OCI-LY3 (cell line): ENCODE measurements at regions not wholly inside any gene's neighbourhood (a gene's known extent, or its start where the extent isn't known, plus 50 kb on each side); places are given as distances from the start of the nearest gene placed in this dataset.
"Not testable (repeated sequence)": the region's sequence is repeated elsewhere in the genome, so short reads cannot be mapped to it uniquely, and the experiment has no call there.

Experiments used
- H2AFZ ChIP-seq: fragments of 200-600, 300-600 bp; shearing (Covaris generic); 2 replicates; pipeline ENCODE4 v1.6.0; 2014; ENCODE audit warnings: antibody characterized with exemption, low read depth, low read length
- H3K27ac ChIP-seq: fragments of 200-600, 300-600 bp; sonication (generic); 2 replicates; pipeline ENCODE4 v1.5.1; 2014; ENCODE audit warnings: mild to moderate bottlenecking, low read length, moderate library complexity, mixed read lengths
- H3K27me3 ChIP-seq: fragments of 200-600, 300-600 bp; sonication (generic); 2 replicates; pipeline ENCODE4 v1.6.1; 2014; ENCODE audit warnings: low read depth, low read length, mixed read lengths
- H3K36me3 ChIP-seq: fragments of 200-600, 300-600 bp; sonication (generic); replicated peaks from 2 replicates; pipeline ENCODE3; 2014; ENCODE audit warnings: low read depth, low read length, mixed read lengths
- H3K4me1 ChIP-seq: fragments of 300-600, 200-600 bp; sonication (generic); 2 replicates; pipeline ENCODE4 v1.6.1; 2014; ENCODE audit warnings: low read length, mixed read lengths
- H3K4me2 ChIP-seq: fragments of 200-600, 300-600 bp; sonication (generic); 2 replicates; pipeline ENCODE4 v1.6.1; 2014; ENCODE audit warnings: low read length, mixed read lengths
- H3K4me3 ChIP-seq: fragments of 300-600, 200-600 bp; sonication (generic); 2 replicates; pipeline ENCODE4 v1.5.1; 2014; ENCODE audit warnings: antibody characterized with exemption, mild to moderate bottlenecking, low read length, moderate library complexity
- H3K79me2 ChIP-seq: fragments of 300-600, 200-600 bp; shearing (Covaris generic); 2 replicates; pipeline ENCODE4 v1.6.1; 2014; ENCODE audit warnings: mild to moderate bottlenecking, low read length, mixed read lengths
- H3K9ac ChIP-seq: fragments of 300-600, 200-600 bp; shearing (Covaris generic); 2 replicates; pipeline ENCODE4 v1.6.0; 2014; ENCODE audit warnings: mild to moderate bottlenecking, low read length, moderate library complexity
- H3K9me3 ChIP-seq: fragments of 200-600, 300-600 bp; shearing (Covaris generic); 2 replicates; pipeline ENCODE4 v1.6.1; 2014; ENCODE audit warnings: low read length, mixed read lengths; ENCODE audit not compliant: insufficient read depth
- H4K20me1 ChIP-seq: fragments of 200-600, 300-600 bp; sonication (generic); 2 replicates; pipeline ENCODE4 v1.6.1; 2016; ENCODE audit warnings: low read length, mixed read lengths; ENCODE audit not compliant: insufficient read depth
- EZH2phosphoT487 ChIP-seq: fragments of 200-600 bp; shearing (Covaris generic); IDR thresholded peaks from 2 replicates; pipeline ENCODE4 v1.6.1; 2018; ENCODE audit warnings: antibody characterized with exemption, mixed run types, low read depth
- TF ChIP-seq, protein P1 (sequence below): fragments of 200-600, 300-600 bp; sonication (generic); IDR thresholded peaks from 2 replicates; pipeline ENCODE4 v1.5.1; 2014; ENCODE audit warnings: antibody characterized with exemption, low read length, low read depth

DNA sequence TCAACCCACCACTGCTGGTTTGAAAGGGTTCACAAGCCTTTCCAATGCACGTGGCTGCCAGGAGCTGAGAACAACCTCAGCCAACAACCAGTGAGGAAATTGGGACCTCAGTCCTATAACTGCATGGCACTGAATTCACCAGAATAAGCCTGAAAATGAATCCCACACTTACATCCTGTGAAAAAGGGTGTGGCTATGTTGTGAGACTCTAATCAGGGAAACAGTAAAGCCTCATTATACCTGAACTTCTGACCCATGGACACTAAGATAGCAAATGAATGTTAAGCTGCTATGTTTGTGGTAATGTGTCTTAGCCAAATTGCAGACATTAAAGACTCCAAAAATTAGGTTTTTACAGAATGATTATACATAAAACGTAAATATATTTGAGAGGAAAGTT lies 515.8 kb downstream of the IRS1 start:
- no peaks in the 10 kb centered on the region for H3K36me3 ChIP-seq
- H4K20me1 ChIP-seq: no peaks in the 10 kb centered on the region
- no peak overlapping the region for H3K4me3 ChIP-seq
- TF ChIP-seq, protein P1, sequence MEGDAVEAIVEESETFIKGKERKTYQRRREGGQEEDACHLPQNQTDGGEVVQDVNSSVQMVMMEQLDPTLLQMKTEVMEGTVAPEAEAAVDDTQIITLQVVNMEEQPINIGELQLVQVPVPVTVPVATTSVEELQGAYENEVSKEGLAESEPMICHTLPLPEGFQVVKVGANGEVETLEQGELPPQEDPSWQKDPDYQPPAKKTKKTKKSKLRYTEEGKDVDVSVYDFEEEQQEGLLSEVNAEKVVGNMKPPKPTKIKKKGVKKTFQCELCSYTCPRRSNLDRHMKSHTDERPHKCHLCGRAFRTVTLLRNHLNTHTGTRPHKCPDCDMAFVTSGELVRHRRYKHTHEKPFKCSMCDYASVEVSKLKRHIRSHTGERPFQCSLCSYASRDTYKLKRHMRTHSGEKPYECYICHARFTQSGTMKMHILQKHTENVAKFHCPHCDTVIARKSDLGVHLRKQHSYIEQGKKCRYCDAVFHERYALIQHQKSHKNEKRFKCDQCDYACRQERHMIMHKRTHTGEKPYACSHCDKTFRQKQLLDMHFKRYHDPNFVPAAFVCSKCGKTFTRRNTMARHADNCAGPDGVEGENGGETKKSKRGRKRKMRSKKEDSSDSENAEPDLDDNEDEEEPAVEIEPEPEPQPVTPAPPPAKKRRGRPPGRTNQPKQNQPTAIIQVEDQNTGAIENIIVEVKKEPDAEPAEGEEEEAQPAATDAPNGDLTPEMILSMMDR: no peak
- no peak for TF ChIP-seq EZH2phosphoT487
- H3K4me2 ChIP-seq: no peak overlapping the region
- H2AFZ ChIP-seq: no peak overlapping the region
- no peak overlapping the region for H3K27ac ChIP-seq
- H3K9me3 ChIP-seq: no peaks in the 10 kb centered on the region
- H3K79me2 ChIP-seq: no peaks in the 10 kb centered on the region
- H3K4me1 ChIP-seq: no peaks in the 10 kb centered on the region
- no peak overlapping the region for H3K9ac ChIP-seq
- H3K27me3 ChIP-seq: no peaks in the 10 kb centered on the region

DNA sequence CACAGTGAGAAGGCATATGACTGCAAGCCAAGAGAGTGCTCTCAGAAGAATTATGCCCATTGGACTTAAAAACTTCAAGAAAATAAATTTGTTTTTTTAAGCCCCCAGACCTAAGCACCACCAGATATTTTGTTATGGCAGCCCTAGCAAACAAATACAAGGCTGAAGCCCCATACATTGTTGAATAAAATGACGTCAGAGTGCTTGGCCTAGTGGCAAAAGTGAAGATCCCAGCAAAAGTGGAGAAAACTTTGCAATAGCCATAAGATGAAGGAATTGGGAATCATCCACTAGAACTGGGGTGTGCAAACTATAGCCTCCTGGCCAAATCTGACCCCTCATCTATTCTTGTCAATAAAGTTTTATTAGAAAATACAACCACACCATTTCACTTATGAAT lies 517.5 kb downstream of the IRS1 start:
- no peaks in the 10 kb centered on the region for H3K79me2 ChIP-seq
- H3K9me3 ChIP-seq: no peaks in the 10 kb centered on the region
- H3K4me3 ChIP-seq: no peak overlapping the region
- no peak overlapping the region for H3K4me2 ChIP-seq
- no peak overlapping the region for H3K9ac ChIP-seq
- H2AFZ ChIP-seq: no peak overlapping the region
- H3K4me1 ChIP-seq: no peaks in the 10 kb centered on the region
- no peaks in the 10 kb centered on the region for H4K20me1 ChIP-seq
- H3K36me3 ChIP-seq: no peaks in the 10 kb centered on the region
- no peaks in the 10 kb centered on the region for H3K27me3 ChIP-seq
- TF ChIP-seq EZH2phosphoT487: no peak
- TF ChIP-seq, protein P1: no peak
- H3K27ac ChIP-seq: no peak overlapping the region

DNA sequence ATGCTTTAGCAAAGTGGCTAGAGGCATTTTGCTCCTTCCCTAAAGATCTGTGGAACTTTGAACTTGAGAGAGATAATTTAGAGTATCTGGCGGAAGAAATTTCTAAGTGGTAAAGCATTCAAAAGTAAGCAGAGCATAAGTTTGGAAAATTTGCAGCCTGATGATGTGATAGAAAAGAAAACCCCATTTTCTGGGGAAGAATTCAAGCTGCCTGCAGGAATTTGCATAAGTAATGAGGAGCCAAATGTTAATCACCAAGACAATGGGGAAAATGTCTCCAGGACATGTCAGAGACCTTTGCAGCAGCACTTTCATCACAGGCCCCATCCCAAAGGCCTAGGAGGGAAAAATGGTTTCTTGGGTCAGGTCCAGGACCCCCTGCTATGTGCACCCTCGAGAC lies 519.5 kb downstream of the IRS1 start:
- H3K27me3 ChIP-seq, H3K9ac ChIP-seq, H3K4me1 ChIP-seq, H3K9me3 ChIP-seq, H3K79me2 ChIP-seq, H3K36me3 ChIP-seq, H3K4me3 ChIP-seq, H3K4me2 ChIP-seq, H2AFZ ChIP-seq, H3K27ac ChIP-seq, H4K20me1 ChIP-seq: not testable (repeated sequence)

DNA sequence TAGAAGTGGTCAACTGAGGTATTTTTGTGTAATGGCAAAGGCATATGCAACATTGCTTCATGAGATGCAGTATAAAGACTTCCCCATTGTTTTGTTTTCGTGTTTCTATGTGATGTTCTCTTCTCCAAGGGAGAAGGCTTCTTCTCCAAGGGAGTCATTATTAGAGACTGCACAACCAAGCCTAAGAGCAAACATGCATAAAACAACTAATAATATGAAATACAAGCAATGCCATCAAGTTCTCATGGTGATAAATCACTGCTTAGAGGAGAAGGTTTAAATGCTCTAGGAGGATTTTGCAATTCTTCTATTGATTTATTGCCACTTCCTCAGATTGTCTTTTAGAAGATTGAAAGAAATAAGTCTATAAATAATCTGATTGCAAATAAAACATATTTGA lies 524.4 kb downstream of the IRS1 start:
- H3K9me3 ChIP-seq: no peaks in the 10 kb centered on the region
- H3K79me2 ChIP-seq: no peaks in the 10 kb centered on the region
- H3K4me3 ChIP-seq: no peak overlapping the region
- TF ChIP-seq, protein P1: no peak
- no peak for TF ChIP-seq EZH2phosphoT487
- H3K4me1 ChIP-seq: no peaks in the 10 kb centered on the region
- no peak overlapping the region for H3K9ac ChIP-seq
- H3K4me2 ChIP-seq: no peak overlapping the region
- H3K27me3 ChIP-seq: no peaks in the 10 kb centered on the region
- H2AFZ ChIP-seq: no peak overlapping the region
- no peaks in the 10 kb centered on the region for H3K36me3 ChIP-seq
- no peaks in the 10 kb centered on the region for H4K20me1 ChIP-seq
- H3K27ac ChIP-seq: no peak overlapping the region

DNA sequence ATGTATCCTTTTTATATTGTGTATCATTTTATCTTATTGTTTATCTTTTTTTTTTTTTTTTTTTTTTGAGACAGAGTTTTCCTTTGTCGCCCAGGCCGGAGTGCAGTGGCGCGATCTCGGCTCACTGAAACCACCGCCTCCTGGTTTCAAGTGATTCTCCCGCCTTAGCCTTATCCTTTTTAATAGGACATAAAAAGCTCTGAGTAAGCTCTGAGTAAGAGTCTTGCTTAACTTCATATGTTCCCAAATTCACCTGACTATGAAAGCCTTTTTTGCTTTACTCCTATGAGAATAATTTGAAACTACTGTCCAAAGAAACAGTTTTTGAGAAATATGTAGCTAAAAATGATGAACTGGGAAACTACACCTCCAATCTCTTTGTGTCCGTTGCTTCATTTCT lies 525.5 kb downstream of the IRS1 start:
- Histone ChIP-seq H3K9ac (no peak overlapping the region), H3K27ac (no peak overlapping the region), H3K79me2 (no peaks in the 10 kb centered on the region), H3K27me3 (no peaks in the 10 kb centered on the region), H3K9me3 (no peaks in the 10 kb centered on the region), H3K4me1 (no peaks in the 10 kb centered on the region), H3K36me3 (no peaks in the 10 kb centered on the region), H2AFZ (no peak overlapping the region), H3K4me2 (no peak overlapping the region), H4K20me1 (no peaks in the 10 kb centered on the region), H3K4me3 (no peak overlapping the region)
- TF ChIP-seq EZH2phosphoT487: no peak
- TF ChIP-seq, protein P1: no peak
